ENCODE measurements at regions not wholly inside any gene's neighbourhood (a gene's known extent, or its start where the extent isn't known, plus 50 kb on each side); places are given as distances from the start of the nearest gene placed in this dataset.

DNA sequence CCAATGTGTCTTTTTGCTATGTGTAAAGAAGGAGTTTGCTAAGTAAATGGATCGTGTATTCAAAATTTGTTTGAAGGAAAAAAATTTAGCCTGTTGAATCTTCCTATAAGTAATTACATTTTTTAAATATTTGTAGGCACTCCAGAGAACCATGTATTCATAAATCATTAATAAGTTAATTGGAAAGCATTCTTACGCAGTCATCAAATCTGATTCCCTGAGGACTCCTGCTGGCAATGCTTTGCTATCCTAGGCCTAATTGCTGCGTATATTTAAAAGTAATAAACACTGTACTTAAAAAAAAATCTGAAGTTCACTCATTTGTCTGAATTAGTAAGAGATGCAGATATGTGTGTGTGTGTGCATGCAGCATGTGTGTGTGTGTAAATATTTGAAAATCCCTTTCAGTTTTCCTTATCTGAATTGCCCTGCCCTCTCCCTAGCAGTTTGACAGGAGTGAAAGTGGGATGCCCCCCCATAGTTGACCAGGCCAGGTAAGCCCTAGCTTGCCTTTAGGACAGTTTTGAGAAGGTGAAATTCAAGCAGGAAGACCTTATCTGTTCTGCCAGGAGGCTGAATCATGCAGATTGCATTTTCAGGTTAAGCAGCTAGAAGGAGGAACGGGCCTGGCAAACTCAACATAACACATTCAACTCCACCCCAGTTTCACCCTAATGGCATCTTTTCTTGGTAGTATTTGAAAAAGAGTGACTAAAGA lies 81.2 kb upstream of the DNAH5 start:
- H3K4me1 ChIP-seq (ENCODE audit: insufficient read depth): no peaks in the 10 kb centered on the region
- Mint-ChIP-seq H3K4me1 (no peaks in the 10 kb centered on the region; the same call in 2 of the 3 replicates), H3K27me3 (ENCODE audit: insufficient read depth, low read depth, poor library complexity) (peaks cover 2% of the 10 kb centered on the region), H3K4me3 (no peak overlapping the region), H3K9me3 (no peaks in the 10 kb centered on the region), H3K27ac (no peak overlapping the region), H3K36me3 (ENCODE audit: low read depth) (no peaks in the 10 kb centered on the region)
- no peak overlapping the region for H3K27ac ChIP-seq (ENCODE audit: low read depth)
- no peaks in the 10 kb centered on the region for H3K9me2 ChIP-seq (ENCODE audit: insufficient read depth)
- no peaks in the 10 kb centered on the region for H3K36me3 ChIP-seq (ENCODE audit: insufficient read depth)
- no peak overlapping the region for H2AFZ ChIP-seq
- H3K4me3 ChIP-seq: no peak overlapping the region
- H3K4me2 ChIP-seq: no peak overlapping the region
- H3K79me2 ChIP-seq (replicated peaks; ENCODE audit: insufficient read depth): no peaks in the 10 kb centered on the region
- TF ChIP-seq ZNF331 (CRISPR knock-in tag; IDR thresholded peaks at IDR 0.05; ENCODE audit: low read depth): no peak
- TF ChIP-seq, protein P1, sequence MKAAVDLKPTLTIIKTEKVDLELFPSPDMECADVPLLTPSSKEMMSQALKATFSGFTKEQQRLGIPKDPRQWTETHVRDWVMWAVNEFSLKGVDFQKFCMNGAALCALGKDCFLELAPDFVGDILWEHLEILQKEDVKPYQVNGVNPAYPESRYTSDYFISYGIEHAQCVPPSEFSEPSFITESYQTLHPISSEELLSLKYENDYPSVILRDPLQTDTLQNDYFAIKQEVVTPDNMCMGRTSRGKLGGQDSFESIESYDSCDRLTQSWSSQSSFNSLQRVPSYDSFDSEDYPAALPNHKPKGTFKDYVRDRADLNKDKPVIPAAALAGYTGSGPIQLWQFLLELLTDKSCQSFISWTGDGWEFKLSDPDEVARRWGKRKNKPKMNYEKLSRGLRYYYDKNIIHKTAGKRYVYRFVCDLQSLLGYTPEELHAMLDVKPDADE (IDR thresholded peaks at IDR 0.05): no peak
- TF ChIP-seq, protein P2, sequence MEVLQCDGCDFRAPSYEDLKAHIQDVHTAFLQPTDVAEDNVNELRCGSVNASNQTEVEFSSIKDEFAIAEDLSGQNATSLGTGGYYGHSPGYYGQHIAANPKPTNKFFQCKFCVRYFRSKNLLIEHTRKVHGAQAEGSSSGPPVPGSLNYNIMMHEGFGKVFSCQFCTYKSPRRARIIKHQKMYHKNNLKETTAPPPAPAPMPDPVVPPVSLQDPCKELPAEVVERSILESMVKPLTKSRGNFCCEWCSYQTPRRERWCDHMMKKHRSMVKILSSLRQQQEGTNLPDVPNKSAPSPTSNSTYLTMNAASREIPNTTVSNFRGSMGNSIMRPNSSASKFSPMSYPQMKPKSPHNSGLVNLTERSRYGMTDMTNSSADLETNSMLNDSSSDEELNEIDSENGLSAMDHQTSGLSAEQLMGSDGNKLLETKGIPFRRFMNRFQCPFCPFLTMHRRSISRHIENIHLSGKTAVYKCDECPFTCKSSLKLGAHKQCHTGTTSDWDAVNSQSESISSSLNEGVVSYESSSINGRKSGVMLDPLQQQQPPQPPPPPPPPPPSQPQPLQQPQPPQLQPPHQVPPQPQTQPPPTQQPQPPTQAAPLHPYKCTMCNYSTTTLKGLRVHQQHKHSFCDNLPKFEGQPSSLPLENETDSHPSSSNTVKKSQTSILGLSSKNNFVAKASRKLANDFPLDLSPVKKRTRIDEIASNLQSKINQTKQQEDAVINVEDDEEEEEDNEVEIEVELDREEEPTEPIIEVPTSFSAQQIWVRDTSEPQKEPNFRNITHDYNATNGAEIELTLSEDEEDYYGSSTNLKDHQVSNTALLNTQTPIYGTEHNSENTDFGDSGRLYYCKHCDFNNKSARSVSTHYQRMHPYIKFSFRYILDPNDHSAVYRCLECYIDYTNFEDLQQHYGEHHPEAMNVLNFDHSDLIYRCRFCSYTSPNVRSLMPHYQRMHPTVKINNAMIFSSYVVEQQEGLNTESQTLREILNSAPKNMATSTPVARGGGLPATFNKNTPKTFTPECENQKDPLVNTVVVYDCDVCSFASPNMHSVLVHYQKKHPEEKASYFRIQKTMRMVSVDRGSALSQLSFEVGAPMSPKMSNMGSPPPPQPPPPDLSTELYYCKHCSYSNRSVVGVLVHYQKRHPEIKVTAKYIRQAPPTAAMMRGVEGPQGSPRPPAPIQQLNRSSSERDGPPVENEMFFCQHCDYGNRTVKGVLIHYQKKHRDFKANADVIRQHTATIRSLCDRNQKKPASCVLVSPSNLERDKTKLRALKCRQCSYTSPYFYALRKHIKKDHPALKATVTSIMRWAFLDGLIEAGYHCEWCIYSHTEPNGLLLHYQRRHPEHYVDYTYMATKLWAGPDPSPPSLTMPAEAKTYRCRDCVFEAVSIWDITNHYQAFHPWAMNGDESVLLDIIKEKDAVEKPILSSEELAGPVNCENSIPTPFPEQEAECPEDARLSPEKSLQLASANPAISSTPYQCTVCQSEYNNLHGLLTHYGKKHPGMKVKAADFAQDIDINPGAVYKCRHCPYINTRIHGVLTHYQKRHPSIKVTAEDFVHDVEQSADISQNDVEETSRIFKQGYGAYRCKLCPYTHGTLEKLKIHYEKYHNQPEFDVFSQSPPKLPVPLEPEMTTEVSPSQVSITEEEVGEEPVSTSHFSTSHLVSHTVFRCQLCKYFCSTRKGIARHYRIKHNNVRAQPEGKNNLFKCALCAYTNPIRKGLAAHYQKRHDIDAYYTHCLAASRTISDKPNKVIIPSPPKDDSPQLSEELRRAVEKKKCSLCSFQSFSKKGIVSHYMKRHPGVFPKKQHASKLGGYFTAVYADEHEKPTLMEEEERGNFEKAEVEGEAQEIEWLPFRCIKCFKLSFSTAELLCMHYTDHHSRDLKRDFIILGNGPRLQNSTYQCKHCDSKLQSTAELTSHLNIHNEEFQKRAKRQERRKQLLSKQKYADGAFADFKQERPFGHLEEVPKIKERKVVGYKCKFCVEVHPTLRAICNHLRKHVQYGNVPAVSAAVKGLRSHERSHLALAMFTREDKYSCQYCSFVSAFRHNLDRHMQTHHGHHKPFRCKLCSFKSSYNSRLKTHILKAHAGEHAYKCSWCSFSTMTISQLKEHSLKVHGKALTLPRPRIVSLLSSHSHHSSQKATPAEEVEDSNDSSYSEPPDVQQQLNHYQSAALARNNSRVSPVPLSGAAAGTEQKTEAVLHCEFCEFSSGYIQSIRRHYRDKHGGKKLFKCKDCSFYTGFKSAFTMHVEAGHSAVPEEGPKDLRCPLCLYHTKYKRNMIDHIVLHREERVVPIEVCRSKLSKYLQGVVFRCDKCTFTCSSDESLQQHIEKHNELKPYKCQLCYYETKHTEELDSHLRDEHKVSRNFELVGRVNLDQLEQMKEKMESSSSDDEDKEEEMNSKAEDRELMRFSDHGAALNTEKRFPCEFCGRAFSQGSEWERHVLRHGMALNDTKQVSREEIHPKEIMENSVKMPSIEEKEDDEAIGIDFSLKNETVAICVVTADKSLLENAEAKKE (CRISPR knock-in tag; IDR thresholded peaks at IDR 0.05): no peak
- no peak for TF ChIP-seq NANOG (IDR thresholded peaks at IDR 0.05; ENCODE audit: borderline replicate concordance)
- TF ChIP-seq STAT1 (IDR thresholded peaks at IDR 0.05; ENCODE audit: unreplicated experiment): no peak
- no peak for TF ChIP-seq JUNB (IDR thresholded peaks at IDR 0.05; ENCODE audit: unreplicated experiment)
- no peak for TF ChIP-seq EZH2 (IDR thresholded peaks at IDR 0.05; ENCODE audit: low read depth, unreplicated experiment)
- TF ChIP-seq POLR2AphosphoS5 (IDR thresholded peaks at IDR 0.05; ENCODE audit: low read depth): no peak
- TF ChIP-seq, protein P3, sequence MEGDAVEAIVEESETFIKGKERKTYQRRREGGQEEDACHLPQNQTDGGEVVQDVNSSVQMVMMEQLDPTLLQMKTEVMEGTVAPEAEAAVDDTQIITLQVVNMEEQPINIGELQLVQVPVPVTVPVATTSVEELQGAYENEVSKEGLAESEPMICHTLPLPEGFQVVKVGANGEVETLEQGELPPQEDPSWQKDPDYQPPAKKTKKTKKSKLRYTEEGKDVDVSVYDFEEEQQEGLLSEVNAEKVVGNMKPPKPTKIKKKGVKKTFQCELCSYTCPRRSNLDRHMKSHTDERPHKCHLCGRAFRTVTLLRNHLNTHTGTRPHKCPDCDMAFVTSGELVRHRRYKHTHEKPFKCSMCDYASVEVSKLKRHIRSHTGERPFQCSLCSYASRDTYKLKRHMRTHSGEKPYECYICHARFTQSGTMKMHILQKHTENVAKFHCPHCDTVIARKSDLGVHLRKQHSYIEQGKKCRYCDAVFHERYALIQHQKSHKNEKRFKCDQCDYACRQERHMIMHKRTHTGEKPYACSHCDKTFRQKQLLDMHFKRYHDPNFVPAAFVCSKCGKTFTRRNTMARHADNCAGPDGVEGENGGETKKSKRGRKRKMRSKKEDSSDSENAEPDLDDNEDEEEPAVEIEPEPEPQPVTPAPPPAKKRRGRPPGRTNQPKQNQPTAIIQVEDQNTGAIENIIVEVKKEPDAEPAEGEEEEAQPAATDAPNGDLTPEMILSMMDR (conservative IDR thresholded peaks at IDR 0.05; ENCODE audit: low read depth in 2 of 2): no peak
- TF ChIP-seq CREB1 (CRISPR knock-in tag; IDR thresholded peaks at IDR 0.05; ENCODE audit: low read depth): no peak
- no peak for TF ChIP-seq EZH2phosphoT487 (IDR thresholded peaks at IDR 0.05; ENCODE audit: unreplicated experiment)
- TF ChIP-seq ZNF114 (CRISPR knock-in tag; IDR thresholded peaks at IDR 0.05): no peak
- TF ChIP-seq, protein P4, sequence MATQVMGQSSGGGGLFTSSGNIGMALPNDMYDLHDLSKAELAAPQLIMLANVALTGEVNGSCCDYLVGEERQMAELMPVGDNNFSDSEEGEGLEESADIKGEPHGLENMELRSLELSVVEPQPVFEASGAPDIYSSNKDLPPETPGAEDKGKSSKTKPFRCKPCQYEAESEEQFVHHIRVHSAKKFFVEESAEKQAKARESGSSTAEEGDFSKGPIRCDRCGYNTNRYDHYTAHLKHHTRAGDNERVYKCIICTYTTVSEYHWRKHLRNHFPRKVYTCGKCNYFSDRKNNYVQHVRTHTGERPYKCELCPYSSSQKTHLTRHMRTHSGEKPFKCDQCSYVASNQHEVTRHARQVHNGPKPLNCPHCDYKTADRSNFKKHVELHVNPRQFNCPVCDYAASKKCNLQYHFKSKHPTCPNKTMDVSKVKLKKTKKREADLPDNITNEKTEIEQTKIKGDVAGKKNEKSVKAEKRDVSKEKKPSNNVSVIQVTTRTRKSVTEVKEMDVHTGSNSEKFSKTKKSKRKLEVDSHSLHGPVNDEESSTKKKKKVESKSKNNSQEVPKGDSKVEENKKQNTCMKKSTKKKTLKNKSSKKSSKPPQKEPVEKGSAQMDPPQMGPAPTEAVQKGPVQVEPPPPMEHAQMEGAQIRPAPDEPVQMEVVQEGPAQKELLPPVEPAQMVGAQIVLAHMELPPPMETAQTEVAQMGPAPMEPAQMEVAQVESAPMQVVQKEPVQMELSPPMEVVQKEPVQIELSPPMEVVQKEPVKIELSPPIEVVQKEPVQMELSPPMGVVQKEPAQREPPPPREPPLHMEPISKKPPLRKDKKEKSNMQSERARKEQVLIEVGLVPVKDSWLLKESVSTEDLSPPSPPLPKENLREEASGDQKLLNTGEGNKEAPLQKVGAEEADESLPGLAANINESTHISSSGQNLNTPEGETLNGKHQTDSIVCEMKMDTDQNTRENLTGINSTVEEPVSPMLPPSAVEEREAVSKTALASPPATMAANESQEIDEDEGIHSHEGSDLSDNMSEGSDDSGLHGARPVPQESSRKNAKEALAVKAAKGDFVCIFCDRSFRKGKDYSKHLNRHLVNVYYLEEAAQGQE (IDR thresholded peaks at IDR 0.05; ENCODE audit: unreplicated experiment): no peak
- H3K27me3 ChIP-seq (ENCODE audit: insufficient read depth): no peaks in the 10 kb centered on the region
- ATAC-seq (no peak), DNase-seq (ENCODE audit: low spot score) (no peak)
- no peaks in the 10 kb centered on the region for H3F3A ChIP-seq (replicated peaks; ENCODE audit: low read depth)
- no peaks in the 10 kb centered on the region for H4K20me1 ChIP-seq (replicated peaks; ENCODE audit: insufficient read depth)
